Nephron (organoid): ENCODE measurements at regions not wholly inside any gene's neighbourhood (a gene's known extent, or its start where the extent isn't known, plus 50 kb on each side); places are given as distances from the start of the nearest gene placed in this dataset.
A peak's percentile ranks its signal among the peaks of the same experiment; 100 is the strongest.

Experiments
- H3K27ac Mint-ChIP-seq, 3 experiments: 2 replicates each; pipeline ENCODE4 v1.8.0; 2020; ENCODE audit warnings: mixed read lengths in 3 of 3, mild to moderate bottlenecking in 2 of 3, moderate library complexity in 1 of 3
- H3K27me3 Mint-ChIP-seq: 2 replicates; pipeline ENCODE4 v1.8.0; 2021; ENCODE audit warnings: low read depth, mild to moderate bottlenecking, moderate library complexity, mixed read lengths
- H3K36me3 Mint-ChIP-seq: 2 replicates; pipeline ENCODE4 v1.8.0; 2020; ENCODE audit warnings: low read depth, mixed read lengths
- H3K4me1 Mint-ChIP-seq: 2 replicates; pipeline ENCODE4 v1.8.0; 2020; ENCODE audit warnings: mixed read lengths
- H3K4me3 Mint-ChIP-seq, 3 experiments: 2 replicates each; pipeline ENCODE4 v1.8.0; 2020; ENCODE audit warnings: mild to moderate bottlenecking in 3 of 3, mixed read lengths in 3 of 3, moderate library complexity in 2 of 3
- H3K9me3 Mint-ChIP-seq: 2 replicates; pipeline ENCODE4 v1.8.0; 2020; ENCODE audit warnings: mixed read lengths
- TF ChIP-seq, protein P1 (sequence below), 3 experiments: fragments of 200-600 bp; sonication (generic); IDR thresholded peaks; one replicate each; pipeline ENCODE4 v1.5.0; 2021; ENCODE audit warnings: antibody characterized with exemption in 3 of 3; ENCODE audit not compliant: unreplicated experiment in 3 of 3

DNA sequence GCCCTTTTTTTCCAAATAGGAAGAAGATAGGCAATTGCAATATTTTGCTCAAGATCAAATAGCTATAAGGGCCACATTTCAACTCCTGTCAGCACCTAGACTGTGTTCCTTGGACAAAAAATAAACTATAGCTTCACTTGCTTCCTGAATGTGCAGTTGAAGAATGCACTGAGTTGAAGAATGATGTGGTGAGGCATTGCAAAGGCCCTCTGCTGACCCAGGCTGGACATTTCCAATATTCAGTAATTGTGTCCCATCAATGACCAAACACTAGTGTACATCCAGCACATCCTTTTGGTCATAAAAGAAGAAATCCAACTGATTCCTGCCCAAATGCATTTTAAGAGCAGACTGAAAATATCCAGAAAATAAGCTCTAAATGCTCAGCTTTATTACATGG, 424.8 kb upstream of the TGFBR2 start:
- no peak overlapping the region for H3K27ac Mint-ChIP-seq
- no peaks in the 10 kb centered on the region for H3K9me3 Mint-ChIP-seq
- H3K4me3 Mint-ChIP-seq = no peak overlapping the region
- H3K27me3 Mint-ChIP-seq = no peaks in the 10 kb centered on the region
- H3K36me3 Mint-ChIP-seq = no peaks in the 10 kb centered on the region
- peaks cover 42% of the 10 kb centered on the region for H3K4me1 Mint-ChIP-seq
- TF ChIP-seq, protein P1, sequence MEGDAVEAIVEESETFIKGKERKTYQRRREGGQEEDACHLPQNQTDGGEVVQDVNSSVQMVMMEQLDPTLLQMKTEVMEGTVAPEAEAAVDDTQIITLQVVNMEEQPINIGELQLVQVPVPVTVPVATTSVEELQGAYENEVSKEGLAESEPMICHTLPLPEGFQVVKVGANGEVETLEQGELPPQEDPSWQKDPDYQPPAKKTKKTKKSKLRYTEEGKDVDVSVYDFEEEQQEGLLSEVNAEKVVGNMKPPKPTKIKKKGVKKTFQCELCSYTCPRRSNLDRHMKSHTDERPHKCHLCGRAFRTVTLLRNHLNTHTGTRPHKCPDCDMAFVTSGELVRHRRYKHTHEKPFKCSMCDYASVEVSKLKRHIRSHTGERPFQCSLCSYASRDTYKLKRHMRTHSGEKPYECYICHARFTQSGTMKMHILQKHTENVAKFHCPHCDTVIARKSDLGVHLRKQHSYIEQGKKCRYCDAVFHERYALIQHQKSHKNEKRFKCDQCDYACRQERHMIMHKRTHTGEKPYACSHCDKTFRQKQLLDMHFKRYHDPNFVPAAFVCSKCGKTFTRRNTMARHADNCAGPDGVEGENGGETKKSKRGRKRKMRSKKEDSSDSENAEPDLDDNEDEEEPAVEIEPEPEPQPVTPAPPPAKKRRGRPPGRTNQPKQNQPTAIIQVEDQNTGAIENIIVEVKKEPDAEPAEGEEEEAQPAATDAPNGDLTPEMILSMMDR (IDR thresholded peaks at IDR 0.05; ENCODE audit: unreplicated experiment in 3 of 3) = no peak

DNA sequence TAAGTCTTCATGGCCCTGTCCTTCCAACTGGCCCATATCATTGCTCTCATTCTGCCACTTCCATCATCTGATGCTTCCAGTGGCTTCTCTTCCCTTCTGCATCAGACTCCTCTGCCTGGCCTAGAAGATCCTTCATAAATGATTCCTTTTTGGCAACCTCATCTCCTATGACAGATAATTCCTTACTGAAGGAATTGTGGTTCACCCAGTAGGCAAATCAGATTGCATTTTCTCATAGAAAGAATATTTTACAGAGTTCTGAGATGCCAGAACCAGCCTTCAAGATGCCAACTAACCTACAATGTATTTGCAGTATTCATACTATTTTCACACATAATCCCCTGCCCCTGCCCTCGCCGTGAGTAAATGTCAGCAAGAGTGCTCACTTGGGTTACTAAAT, 423.0 kb upstream of the TGFBR2 start:
- H3K4me3 Mint-ChIP-seq = no peak overlapping the region
- H3K36me3 Mint-ChIP-seq = no peaks in the 10 kb centered on the region
- TF ChIP-seq, protein P1 (IDR thresholded peaks at IDR 0.05; ENCODE audit: unreplicated experiment in 3 of 3) = no peak
- H3K27ac Mint-ChIP-seq = peak overlapping the region in 2 of 3 experiments; percentile 6 to 34
- H3K27me3 Mint-ChIP-seq = no peaks in the 10 kb centered on the region
- peaks cover 42% of the 10 kb centered on the region for H3K4me1 Mint-ChIP-seq
- H3K9me3 Mint-ChIP-seq = no peaks in the 10 kb centered on the region

DNA sequence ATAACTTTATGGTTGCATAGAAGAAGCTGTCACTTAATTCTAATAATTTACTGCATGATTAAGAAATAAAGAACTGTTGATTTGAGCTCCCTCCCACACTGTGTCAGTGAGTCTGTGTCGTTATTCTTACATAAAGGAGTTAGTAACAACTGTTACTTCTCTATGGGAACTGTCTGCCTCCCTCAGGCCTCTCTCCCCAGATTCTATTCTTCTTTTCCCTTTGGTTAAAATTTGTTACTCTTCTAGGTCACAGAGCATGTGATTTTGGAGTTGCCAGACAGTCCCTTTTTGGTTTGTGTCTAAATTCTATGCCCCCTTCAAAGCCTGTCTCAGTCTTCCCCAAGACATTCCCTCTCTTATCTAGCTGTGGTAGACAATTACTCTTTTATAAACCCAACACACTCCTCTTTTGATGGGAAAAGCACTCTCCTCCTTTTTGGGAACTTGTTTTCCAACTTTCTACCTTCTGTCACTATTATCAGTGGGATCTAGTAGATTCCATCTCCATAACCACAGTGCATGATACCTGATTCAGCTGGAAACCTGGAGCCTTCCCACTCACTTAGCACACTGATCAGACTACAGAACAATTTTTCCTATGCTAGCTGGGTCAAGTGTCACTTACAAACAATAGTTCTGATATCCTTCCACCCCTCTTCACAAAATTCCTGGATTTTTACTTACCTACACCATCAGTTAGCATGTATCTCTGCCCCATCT, 422.1 kb upstream of the TGFBR2 start:
- Mint-ChIP-seq H3K27me3 (no peaks in the 10 kb centered on the region), H3K4me1 (peaks cover 42% of the 10 kb centered on the region), H3K9me3 (no peaks in the 10 kb centered on the region), H3K27ac (peak overlapping the region in 2 of 3 experiments; percentile 6 to 63), H3K4me3 (no peak overlapping the region), H3K36me3 (no peaks in the 10 kb centered on the region)
- TF ChIP-seq, protein P1 (IDR thresholded peaks at IDR 0.05; ENCODE audit: unreplicated experiment in 3 of 3) = no peak

DNA sequence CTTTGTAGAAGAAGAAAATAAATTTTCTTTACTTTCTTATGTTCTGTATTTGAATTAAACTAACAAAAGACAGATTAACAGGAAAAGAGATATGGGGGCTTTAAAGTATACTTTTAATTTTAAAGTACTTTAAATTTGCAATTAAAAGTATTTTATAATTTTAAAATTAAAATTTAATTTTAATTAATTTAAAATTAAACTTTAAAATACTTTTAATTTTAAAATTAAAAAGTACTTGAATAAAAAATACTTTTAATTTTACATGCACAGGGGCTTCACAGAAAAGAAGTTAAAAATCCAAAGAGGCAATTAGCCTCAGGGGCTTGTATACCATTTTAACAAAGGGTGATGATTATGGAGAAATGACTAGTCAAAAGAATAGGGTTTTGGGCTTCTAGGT, 420.5 kb upstream of the TGFBR2 start:
- H3K27me3 Mint-ChIP-seq = no peaks in the 10 kb centered on the region

DNA sequence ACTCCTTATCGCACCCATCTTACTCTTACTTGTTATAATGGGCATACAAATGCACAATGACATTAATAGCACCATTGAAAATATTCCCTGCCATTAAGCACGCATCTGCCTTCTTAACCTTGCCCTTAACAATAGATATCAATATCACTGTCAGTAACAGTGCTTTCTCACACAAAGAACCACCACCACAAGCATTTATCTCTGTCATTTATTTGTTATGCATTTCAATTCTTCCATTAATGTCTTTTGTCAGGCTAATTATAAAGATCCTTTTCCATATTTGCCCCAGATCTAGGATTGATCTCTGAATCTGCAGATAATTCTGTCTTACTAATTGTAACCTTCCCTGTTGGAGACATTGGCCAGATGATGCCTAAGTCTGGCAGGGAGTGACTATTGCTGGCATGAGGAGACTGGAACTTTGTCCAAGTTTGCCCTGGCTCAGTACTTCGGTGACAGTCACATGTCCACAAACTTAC, 419.6 kb upstream of the TGFBR2 start:
- peaks cover 38% of the 10 kb centered on the region for H3K4me1 Mint-ChIP-seq
- H3K27ac Mint-ChIP-seq = no peak overlapping the region
- no peak overlapping the region for H3K4me3 Mint-ChIP-seq
- H3K27me3 Mint-ChIP-seq = no peaks in the 10 kb centered on the region
- TF ChIP-seq, protein P1 (IDR thresholded peaks at IDR 0.05; ENCODE audit: unreplicated experiment in 3 of 3) = no peak
- H3K36me3 Mint-ChIP-seq = no peaks in the 10 kb centered on the region
- peaks cover 2% of the 10 kb centered on the region for H3K9me3 Mint-ChIP-seq

More for the DNA sequence above, 420.5 kb upstream of the TGFBR2 start:
- Mint-ChIP-seq H3K4me1 (peaks cover 41% of the 10 kb centered on the region), H3K27ac (no peak overlapping the region), H3K9me3 (peaks cover 2% of the 10 kb centered on the region), H3K4me3 (no peak overlapping the region), H3K36me3 (no peaks in the 10 kb centered on the region)
- TF ChIP-seq, protein P1 (IDR thresholded peaks at IDR 0.05; ENCODE audit: unreplicated experiment in 3 of 3) = no peak

DNA sequence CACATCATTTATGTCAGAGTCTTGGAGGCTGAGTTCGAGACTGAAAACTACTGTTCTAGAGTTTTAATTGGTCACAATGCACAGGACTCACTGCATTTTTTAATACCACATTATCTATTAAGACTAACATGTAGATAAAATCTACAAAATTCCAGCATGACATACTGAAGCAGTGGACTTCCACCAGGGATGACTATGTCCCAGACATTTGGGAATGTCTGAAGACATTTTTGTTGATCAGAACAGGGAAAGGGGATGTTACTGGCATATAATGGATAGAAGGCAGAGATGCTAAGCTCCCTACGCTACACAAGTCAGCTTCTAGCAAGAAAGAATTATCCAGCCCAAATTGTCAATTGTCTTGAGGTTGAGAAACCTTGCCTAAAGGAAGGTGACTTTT, 419.0 kb upstream of the TGFBR2 start:
- no peak overlapping the region for H3K4me3 Mint-ChIP-seq
- no peaks in the 10 kb centered on the region for H3K27me3 Mint-ChIP-seq
- H3K36me3 Mint-ChIP-seq = no peaks in the 10 kb centered on the region
- TF ChIP-seq, protein P1 (IDR thresholded peaks at IDR 0.05; ENCODE audit: unreplicated experiment in 3 of 3) = no peak
- peaks cover 2% of the 10 kb centered on the region for H3K9me3 Mint-ChIP-seq
- peaks cover 33% of the 10 kb centered on the region for H3K4me1 Mint-ChIP-seq
- H3K27ac Mint-ChIP-seq = no peak overlapping the region
